Spinal cord (tissue), 9 donors: ENCODE measurements at regions not wholly inside any gene's neighbourhood (a gene's known extent, or its start where the extent isn't known, plus 50 kb on each side); places are given as distances from the start of the nearest gene placed in this dataset.
"Not testable (repeated sequence)": the region's sequence is repeated elsewhere in the genome, so short reads cannot be mapped to it uniquely, and the experiment has no call there.

Source experiments
- DNase-seq, 6 donors: peaks; one replicate each; pipeline versions ENCODE4 v3.0.0 to v3.0.0-alpha.2; 2013 to 2015; ENCODE audit warnings: low spot score in 6 of 6, low read depth in 4 of 6
- H3K27ac ChIP-seq: one replicate; pipeline ENCODE4 v1.5.1; 2013; ENCODE audit warnings: low read depth, low read length, control low read depth
- H3K27me3 ChIP-seq: one replicate; pipeline ENCODE4 v1.6.1; 2013; ENCODE audit warnings: low read length; ENCODE audit not compliant: control insufficient read depth, insufficient read depth
- H3K36me3 ChIP-seq: one replicate; pipeline ENCODE4 v1.6.1; 2013; ENCODE audit warnings: low read length; ENCODE audit not compliant: control insufficient read depth, insufficient read depth
- H3K4me1 ChIP-seq: one replicate; pipeline ENCODE4 v1.6.1; 2013; ENCODE audit warnings: low read length; ENCODE audit not compliant: control insufficient read depth, insufficient read depth
- H3K4me3 ChIP-seq: one replicate; pipeline ENCODE4 v1.5.1; 2013; ENCODE audit warnings: low read depth, low read length, control low read depth
- H3K9me3 ChIP-seq: one replicate; pipeline ENCODE4 v1.6.1; 2013; ENCODE audit warnings: low read length; ENCODE audit not compliant: control insufficient read depth, insufficient read depth
- WGBS: methylation state at CpG from one replicate; pipeline ENCODE4 v1.1.5; 2013; ENCODE audit warnings: missing lambda C conversion rate; ENCODE audit not compliant: insufficient coverage; 5-methylcytosine and 5-hydroxymethylcytosine counted together
- donor health status: healthy.

DNA sequence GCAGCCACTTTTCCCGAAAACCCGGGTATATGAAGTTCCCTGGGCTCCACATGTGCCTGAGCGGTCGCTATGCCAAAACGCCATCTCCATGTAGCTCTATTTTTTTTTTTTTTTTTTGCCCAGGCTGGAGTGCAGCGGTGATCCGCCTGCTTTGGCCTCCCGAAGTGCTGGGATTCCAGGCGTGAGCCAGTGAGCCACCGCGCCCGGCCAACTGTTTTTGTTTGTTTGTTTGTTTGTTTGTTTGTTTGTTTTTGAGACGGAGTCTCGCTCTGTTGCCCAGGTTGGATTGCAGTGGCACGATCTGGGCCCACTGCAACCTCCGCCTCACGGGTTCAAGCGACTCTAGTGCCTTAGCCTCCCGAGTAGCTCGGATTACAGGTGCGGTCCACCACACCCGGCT lies 237.5 kb upstream of the IRAK1BP1 start:
- Histone ChIP-seq H3K9me3 (no peaks in the 10 kb centered on the region), H3K4me1 (peaks cover 9% of the 10 kb centered on the region), H3K27me3 (no peaks in the 10 kb centered on the region), H3K27ac (no peak overlapping the region), H3K4me3 (peak overlapping the region; percentile 45), H3K36me3 (no peaks in the 10 kb centered on the region)
- WGBS = 86% methylated on average over 16 of the region's 22 CpGs
- no peak for DNase-seq

DNA sequence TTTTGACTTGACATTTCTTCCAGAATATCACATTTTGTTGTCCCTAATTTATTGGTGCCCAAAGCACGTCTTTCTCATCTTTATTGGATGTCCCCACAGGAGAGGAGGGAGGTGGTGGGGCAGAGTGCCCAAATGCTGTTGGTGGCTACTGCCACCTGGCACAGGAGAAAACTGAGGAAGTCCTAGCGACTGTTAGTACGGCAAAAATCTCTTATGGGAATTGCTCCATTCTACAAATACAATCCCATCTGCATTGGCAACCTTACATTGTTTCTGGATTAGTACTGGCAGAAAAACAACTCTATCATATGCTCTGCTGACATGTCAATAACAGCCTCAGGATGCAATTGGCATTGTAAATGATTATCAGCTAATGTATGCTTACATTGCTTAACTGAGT lies 235.4 kb upstream of the IRAK1BP1 start:
- peaks cover 9% of the 10 kb centered on the region for H3K4me1 ChIP-seq
- H3K27me3 ChIP-seq = no peaks in the 10 kb centered on the region
- DNase-seq = peak in 2 of 6 donors; percentile 48 to 61
- no peak overlapping the region for H3K4me3 ChIP-seq
- no peaks in the 10 kb centered on the region for H3K9me3 ChIP-seq
- H3K36me3 ChIP-seq = no peaks in the 10 kb centered on the region
- H3K27ac ChIP-seq = no peak overlapping the region
- WGBS = no CpG with 5 or more reads among the region's 3 CpGs

DNA sequence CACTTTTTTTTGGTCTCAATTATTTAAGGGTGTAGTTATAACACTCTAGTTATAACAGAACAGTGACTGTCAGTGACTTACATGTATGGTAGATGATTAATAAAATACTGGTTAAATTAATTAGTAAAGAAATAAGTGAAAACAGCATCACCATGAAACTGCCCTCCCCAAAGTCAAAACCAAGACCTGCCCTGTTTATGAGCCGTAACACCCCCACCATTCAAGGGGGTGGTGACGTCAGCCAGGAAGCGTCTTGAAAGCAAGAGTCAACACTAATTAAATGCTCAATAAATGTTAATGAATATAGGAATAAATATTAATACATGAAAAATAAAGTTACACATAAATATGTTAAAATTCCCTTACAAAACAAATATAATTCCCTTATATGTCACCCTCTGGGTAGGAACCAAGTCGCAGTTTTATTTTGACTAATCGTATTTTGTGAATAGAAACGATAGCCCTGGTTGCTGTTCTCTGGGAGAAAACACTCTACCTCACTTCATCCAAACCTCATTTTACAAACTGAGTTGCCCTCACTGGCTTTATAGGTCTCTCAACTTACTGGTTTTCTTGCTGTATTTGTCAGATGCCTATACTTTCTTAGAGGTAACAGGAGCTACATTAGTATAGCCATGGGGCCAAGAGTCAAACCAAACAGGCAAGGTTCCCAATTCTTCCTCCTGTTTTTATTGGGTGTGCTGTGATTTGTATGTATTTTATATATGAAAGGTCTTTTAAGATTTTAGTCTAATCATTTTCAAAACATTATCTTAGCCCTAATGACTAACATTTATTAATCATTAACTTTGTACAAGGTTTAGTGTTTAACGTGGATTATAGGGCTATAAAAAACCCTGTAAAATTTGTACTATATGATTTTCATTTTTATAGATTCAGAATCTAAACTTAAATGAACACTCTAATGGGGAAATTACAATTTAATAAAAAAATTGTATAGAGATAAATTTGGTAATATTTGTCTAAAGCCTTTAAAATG lies 227.9 kb upstream of the IRAK1BP1 start:
- Histone ChIP-seq H3K9me3 (no peaks in the 10 kb centered on the region), H3K27me3 (no peaks in the 10 kb centered on the region), H3K27ac (no peak overlapping the region), H3K4me1 (no peaks in the 10 kb centered on the region), H3K36me3 (no peaks in the 10 kb centered on the region), H3K4me3 (no peak overlapping the region)
- 100% methylated on average over 1 of the region's 7 CpGs for WGBS
- DNase-seq = no peak

DNA sequence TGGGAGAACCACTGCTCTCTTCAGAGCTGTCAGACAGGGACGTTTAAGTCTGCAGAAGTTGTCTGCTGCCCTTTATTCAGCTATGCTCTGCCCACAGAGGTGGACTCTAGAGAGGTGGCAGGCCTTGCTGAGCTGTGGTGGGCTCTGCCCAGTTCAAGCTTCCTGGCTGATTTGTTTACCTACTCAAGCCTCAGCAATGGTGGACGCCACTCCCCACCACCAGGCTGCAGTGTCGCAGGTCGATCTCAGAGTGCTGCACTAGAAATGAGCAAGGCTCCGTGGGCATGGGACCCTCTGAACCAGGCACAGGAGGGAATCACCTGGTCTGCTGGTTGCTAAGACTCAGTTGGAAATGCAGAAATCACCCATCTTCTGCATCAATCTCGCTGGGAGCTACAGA lies 223.4 kb upstream of the IRAK1BP1 start:
- not testable (repeated sequence) for H3K4me3 ChIP-seq, H3K9me3 ChIP-seq, H3K36me3 ChIP-seq, H3K4me1 ChIP-seq, DNase-seq, H3K27me3 ChIP-seq, H3K27ac ChIP-seq
- 85% methylated on average over 5 of the region's 6 CpGs for WGBS

DNA sequence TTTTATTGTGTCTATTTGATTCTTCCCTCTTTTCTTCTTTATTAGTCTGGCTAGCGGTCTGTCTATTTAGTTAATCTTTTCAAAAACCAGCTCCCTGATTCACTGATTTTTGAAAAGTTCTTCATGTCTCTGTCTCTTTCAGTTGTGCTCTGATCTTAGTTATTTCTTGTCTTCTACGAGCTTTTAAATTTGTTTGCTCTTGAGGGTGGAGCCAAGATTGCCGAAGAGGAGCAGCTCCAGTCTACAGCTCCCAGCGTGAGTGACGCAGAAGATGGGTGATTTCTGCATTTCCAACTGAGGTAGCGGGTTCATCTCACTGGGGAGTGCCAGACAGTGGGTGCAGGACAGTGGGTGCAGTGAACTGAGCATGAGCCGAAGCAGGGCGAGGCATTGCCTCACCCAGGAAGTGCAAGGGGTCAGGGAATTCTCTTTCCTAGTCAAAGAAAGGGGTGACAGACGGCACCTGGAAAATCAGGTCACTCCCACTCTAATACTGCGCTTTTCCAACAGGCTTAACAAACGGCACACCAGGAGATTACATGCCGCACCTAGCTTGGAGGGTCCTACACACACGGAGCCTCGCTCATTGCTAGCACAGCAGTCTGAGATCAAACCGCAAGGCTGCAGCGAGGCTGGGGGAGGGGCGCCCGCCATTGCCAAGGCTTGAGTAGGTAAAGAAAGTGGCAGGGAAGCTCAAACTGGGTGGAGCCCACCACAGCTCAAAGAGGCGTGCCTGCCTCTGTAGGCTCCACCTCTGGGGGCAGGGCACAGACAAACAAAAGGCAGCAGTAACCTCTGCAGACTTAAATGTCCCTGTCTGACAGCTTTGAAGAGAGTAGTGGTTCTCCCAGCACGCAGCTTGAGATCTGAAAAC lies 220.6 kb upstream of the IRAK1BP1 start:
- not testable (repeated sequence) for H3K36me3 ChIP-seq, H3K4me1 ChIP-seq, H3K27me3 ChIP-seq, DNase-seq, H3K9me3 ChIP-seq, H3K27ac ChIP-seq, H3K4me3 ChIP-seq
- WGBS = 96% methylated on average over 14 of the region's 20 CpGs

DNA sequence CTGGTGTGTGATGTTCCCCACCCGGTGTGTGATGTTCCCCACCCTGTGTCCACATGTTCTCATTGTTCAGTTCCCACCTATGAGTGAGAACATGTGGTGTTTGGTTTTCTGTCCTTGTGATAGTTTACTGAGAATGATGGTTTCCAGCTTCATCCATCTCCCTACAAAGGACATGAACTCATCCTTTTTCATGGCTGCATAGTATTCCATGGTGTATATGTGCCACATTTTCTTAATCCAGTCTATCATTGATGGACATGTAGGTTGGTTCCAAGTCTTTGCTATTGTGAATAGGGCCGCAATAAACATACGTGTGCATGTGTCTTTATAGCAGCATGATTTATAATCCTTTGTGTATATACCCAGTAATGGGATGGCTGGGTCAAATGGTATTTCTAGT lies 201.5 kb upstream of the IRAK1BP1 start:
- H3K27ac ChIP-seq, H3K9me3 ChIP-seq, H3K4me3 ChIP-seq, H3K36me3 ChIP-seq, H3K27me3 ChIP-seq, DNase-seq, H3K4me1 ChIP-seq: not testable (repeated sequence)
- no CpG with 5 or more reads among the region's 3 CpGs for WGBS

DNA sequence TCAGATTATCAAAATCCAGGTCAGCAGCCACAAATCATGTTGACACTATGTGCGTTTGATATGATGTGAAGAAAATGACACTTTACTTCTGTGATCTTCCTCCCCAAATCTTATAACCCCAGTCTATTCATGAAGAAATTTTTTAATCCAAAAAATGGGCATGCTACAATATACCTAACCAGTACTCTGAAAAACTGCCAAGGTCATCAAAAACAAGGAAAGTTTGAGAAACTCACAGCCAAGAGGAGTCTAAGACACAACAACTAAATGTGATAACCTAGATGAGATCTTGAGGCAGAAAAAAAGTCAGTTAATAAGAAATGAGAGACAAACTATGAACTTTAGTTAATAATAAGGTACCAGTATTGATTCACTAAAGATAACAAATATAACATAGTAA lies 200.6 kb upstream of the IRAK1BP1 start:
- DNase-seq = no peak
- WGBS = no CpG with 5 or more reads among the region's 1 CpG
- H3K27me3 ChIP-seq = no peaks in the 10 kb centered on the region
- no peaks in the 10 kb centered on the region for H3K9me3 ChIP-seq
- no peaks in the 10 kb centered on the region for H3K4me1 ChIP-seq
- no peak overlapping the region for H3K4me3 ChIP-seq
- no peak overlapping the region for H3K27ac ChIP-seq
- no peaks in the 10 kb centered on the region for H3K36me3 ChIP-seq

DNA sequence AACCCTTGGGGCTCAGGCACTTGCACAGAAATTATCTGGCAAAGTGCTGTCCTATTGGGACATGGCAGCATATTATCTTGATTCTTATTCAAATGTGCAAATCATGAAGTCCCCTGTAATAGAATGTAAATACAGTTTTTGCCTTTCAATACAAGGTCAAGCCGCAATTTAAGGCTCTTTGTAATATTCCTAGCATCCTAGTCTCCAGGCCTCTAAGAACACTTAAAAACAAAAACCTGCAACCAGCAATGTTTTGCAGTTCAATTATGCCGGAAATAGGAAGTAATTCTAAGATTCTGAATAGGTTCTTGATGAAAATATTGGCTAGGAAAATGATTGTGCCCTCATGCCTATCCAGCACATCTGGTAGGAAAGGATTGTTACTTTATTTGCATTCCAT lies 197.2 kb upstream of the IRAK1BP1 start:
- Histone ChIP-seq H3K27ac (no peak overlapping the region), H3K27me3 (no peaks in the 10 kb centered on the region), H3K4me3 (no peak overlapping the region), H3K9me3 (no peaks in the 10 kb centered on the region), H3K4me1 (no peaks in the 10 kb centered on the region), H3K36me3 (no peaks in the 10 kb centered on the region)
- WGBS = no CpG with 5 or more reads among the region's 2 CpGs
- DNase-seq = peak in 2 of 6 donors; percentile 2 to 57

DNA sequence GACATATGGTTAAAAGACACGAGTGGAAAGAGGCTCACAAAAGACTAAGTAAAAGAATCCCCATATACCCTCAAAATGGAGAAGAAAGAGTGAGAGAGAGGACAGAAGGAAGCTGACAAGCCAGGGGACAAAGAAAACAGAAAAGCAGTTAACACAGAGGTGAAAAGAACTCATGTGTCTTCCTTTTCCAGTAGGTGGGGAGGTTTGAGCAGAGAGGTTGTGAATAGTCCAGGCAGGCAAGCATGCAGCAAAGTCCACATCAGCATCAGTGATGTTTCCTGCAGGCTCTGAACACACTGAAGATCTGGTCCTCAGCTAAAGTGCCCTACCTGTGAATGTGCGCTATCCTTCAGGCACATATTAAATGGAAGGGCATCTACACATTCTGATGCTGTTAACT lies 196.5 kb upstream of the IRAK1BP1 start:
- Histone ChIP-seq H3K27ac (no peak overlapping the region), H3K4me1 (no peaks in the 10 kb centered on the region), H3K9me3 (no peaks in the 10 kb centered on the region), H3K27me3 (no peaks in the 10 kb centered on the region), H3K4me3 (no peak overlapping the region), H3K36me3 (no peaks in the 10 kb centered on the region)
- DNase-seq = peak in 1 of 6 donors; percentile 18
- no CpG with 5 or more reads among the region's 2 CpGs for WGBS
